MM.1S (cell line): ENCODE measurements at regions not wholly inside any gene's neighbourhood (a gene's known extent, or its start where the extent isn't known, plus 50 kb on each side); places are given as distances from the start of the nearest gene placed in this dataset.

Experiments used
- DNase-seq: peaks from one replicate; pipeline ENCODE4 v3.0.0-alpha.2; 2015
- H2AFZ ChIP-seq: fragments of 300-600 bp; sonication (generic); 2 replicates; pipeline ENCODE4 v1.6.0; 2016; ENCODE audit warnings: antibody characterized with exemption, low read length
- H3F3A ChIP-seq: fragments of 300-600 bp; sonication (generic); 2 replicates; pipeline ENCODE4 v1.6.1; 2016; ENCODE audit warnings: mild to moderate bottlenecking, antibody characterized with exemption, low read length, moderate library complexity, mixed read lengths; ENCODE audit not compliant: insufficient read depth
- H3K27ac ChIP-seq: fragments of 300-600 bp; sonication (generic); 2 replicates; pipeline ENCODE4 v1.5.1; 2016; ENCODE audit warnings: mild to moderate bottlenecking, low read length
- H3K27me3 ChIP-seq: fragments of 300-600 bp; sonication (generic); replicated peaks from 2 replicates; pipeline ENCODE4 v1.6.0; 2016; ENCODE audit warnings: low read length; ENCODE audit not compliant: insufficient read depth
- H3K36me3 ChIP-seq: fragments of 300-600 bp; sonication (generic); replicated peaks from 2 replicates; pipeline ENCODE4 v1.6.1; 2016; ENCODE audit warnings: mild to moderate bottlenecking, low read length, mixed read lengths; ENCODE audit not compliant: insufficient read depth
- H3K4me1 ChIP-seq: fragments of 300-600 bp; sonication (generic); 2 replicates; pipeline ENCODE4 v1.6.1; 2016; ENCODE audit warnings: low read length, mixed read lengths
- H3K4me2 ChIP-seq: fragments of 300-600 bp; sonication (generic); 2 replicates; pipeline ENCODE4 v1.6.0; 2016; ENCODE audit warnings: low read depth, low read length
- H3K4me3 ChIP-seq: fragments of 300-600 bp; sonication (generic); 2 replicates; pipeline ENCODE4 v1.5.1; 2016; ENCODE audit warnings: low read length, mixed read lengths
- H3K79me2 ChIP-seq: fragments of 300-600 bp; sonication (generic); 2 replicates; pipeline ENCODE4 v1.6.1; 2016; ENCODE audit warnings: mixed run types, low read length, mixed read lengths
- H3K9ac ChIP-seq: fragments of 300-600 bp; sonication (generic); 2 replicates; pipeline ENCODE4 v1.6.1; 2016; ENCODE audit warnings: low read length, mixed read lengths
- H3K9me2 ChIP-seq: fragments of 300-600 bp; sonication (generic); replicated peaks from 2 replicates; pipeline ENCODE4 v1.6.1; 2016; ENCODE audit warnings: mild to moderate bottlenecking, low read length, mixed read lengths; ENCODE audit not compliant: insufficient read depth
- H3K9me3 ChIP-seq: fragments of 300-600 bp; sonication (generic); replicated peaks from 2 replicates; pipeline ENCODE4 v1.6.1; 2016; ENCODE audit warnings: mild to moderate bottlenecking, low read length, mixed read lengths; ENCODE audit not compliant: insufficient read depth
- H4K20me1 ChIP-seq: fragments of 300-600 bp; sonication (generic); 2 replicates; pipeline ENCODE4 v1.6.1; 2016; ENCODE audit warnings: mild to moderate bottlenecking, low read length, moderate library complexity, mixed read lengths; ENCODE audit not compliant: insufficient read depth
- CTCF ChIP-seq: fragments of 300-600 bp; sonication (generic); IDR thresholded peaks from 2 replicates; pipeline ENCODE4 v1.5.1; 2016; ENCODE audit warnings: antibody characterized with exemption, low read length, mixed read lengths
- EZH2 ChIP-seq: fragments of 300-600 bp; sonication (generic); optimal IDR thresholded peaks from 2 replicates; pipeline ENCODE3; 2017; ENCODE audit warnings: low read depth, mild to moderate bottlenecking, antibody characterized with exemption, low read length, mixed read lengths
- EZH2phosphoT487 ChIP-seq: fragments of 300-600 bp; sonication (generic); IDR thresholded peaks from 2 replicates; pipeline ENCODE4 v1.6.1; 2018; ENCODE audit warnings: antibody characterized with exemption, low read length

- DNase-seq: no peak
- Histone ChIP-seq H3K27me3 (no peaks in the 10 kb centered on the region), H3K9me2 (no peaks in the 10 kb centered on the region), H3K9ac (no peak overlapping the region), H3K9me3 (no peaks in the 10 kb centered on the region), H4K20me1 (no peaks in the 10 kb centered on the region), H3K27ac (no peak overlapping the region), H3K36me3 (no peaks in the 10 kb centered on the region), H2AFZ (no peak overlapping the region), H3K4me1 (no peaks in the 10 kb centered on the region), H3K79me2 (no peaks in the 10 kb centered on the region), H3K4me3 (no peak overlapping the region), H3F3A (no peaks in the 10 kb centered on the region), H3K4me2 (no peak overlapping the region)
- TF ChIP-seq CTCF (no peak), EZH2 (no peak), EZH2phosphoT487 (no peak)
Observed at GRCh38 chr3:162274070-162274469, 777.5 kb downstream of the OTOL1 start.

- no peak overlapping the region for H3K27ac ChIP-seq
- no peaks in the 10 kb centered on the region for H3K9me3 ChIP-seq
- H3K4me3 ChIP-seq: no peak overlapping the region
- no peaks in the 10 kb centered on the region for H3K27me3 ChIP-seq
- H3K79me2 ChIP-seq: no peaks in the 10 kb centered on the region
- no peak overlapping the region for H3K4me2 ChIP-seq
- H3K9me2 ChIP-seq: no peaks in the 10 kb centered on the region
- no peaks in the 10 kb centered on the region for H3K4me1 ChIP-seq
- no peak overlapping the region for H2AFZ ChIP-seq
- H4K20me1 ChIP-seq: no peaks in the 10 kb centered on the region
- H3K9ac ChIP-seq: no peak overlapping the region
- DNase-seq: no peak
- H3K36me3 ChIP-seq: no peaks in the 10 kb centered on the region
- TF ChIP-seq EZH2 (no peak), CTCF (no peak), EZH2phosphoT487 (no peak)
- no peaks in the 10 kb centered on the region for H3F3A ChIP-seq
Observed at GRCh38 chr3:162278834-162279233, 782.2 kb downstream of the OTOL1 start.

GRCh38 chr3:162285259-162285658, 788.7 kb downstream of the OTOL1 start:
- Histone ChIP-seq H3F3A (no peaks in the 10 kb centered on the region), H3K4me2 (no peak overlapping the region), H3K36me3 (no peaks in the 10 kb centered on the region), H4K20me1 (no peaks in the 10 kb centered on the region), H3K9me2 (no peaks in the 10 kb centered on the region), H3K27me3 (no peaks in the 10 kb centered on the region), H3K9me3 (no peaks in the 10 kb centered on the region), H3K4me3 (no peak overlapping the region), H3K4me1 (no peaks in the 10 kb centered on the region), H3K27ac (no peak overlapping the region), H3K79me2 (no peaks in the 10 kb centered on the region), H2AFZ (no peak overlapping the region), H3K9ac (no peak overlapping the region)
- no peak for DNase-seq
- TF ChIP-seq EZH2phosphoT487 (no peak), EZH2 (no peak), CTCF (no peak)
